ENCODE measurements at regions not wholly inside any gene's neighbourhood (a gene's known extent, or its start where the extent isn't known, plus 50 kb on each side); places are given as distances from the start of the nearest gene placed in this dataset.

GRCh38 chr4:163012816-163013215 lies 153.9 kb downstream of the NAF1 start:
- Mint-ChIP-seq H3K9me3 (peaks cover 3% of the 10 kb centered on the region; the same call in 1 of the 3 replicates), H3K36me3 (ENCODE audit: low read depth) (no peaks in the 10 kb centered on the region; the same call in 2 of the 3 replicates), H3K27ac (no peak overlapping the region), H3K4me1 (no peaks in the 10 kb centered on the region), H3K4me3 (no peak overlapping the region), H3K27me3 (ENCODE audit: insufficient read depth, low read depth, poor library complexity) (no peaks in the 10 kb centered on the region)
- Histone ChIP-seq H3K9me2 (ENCODE audit: insufficient read depth) (no peaks in the 10 kb centered on the region), H2AFZ (no peak overlapping the region), H3K27ac (ENCODE audit: low read depth) (no peak overlapping the region), H3K79me2 (replicated peaks; ENCODE audit: insufficient read depth) (no peaks in the 10 kb centered on the region), H3K36me3 (ENCODE audit: insufficient read depth) (no peaks in the 10 kb centered on the region; the same call in 1 of the 2 replicates), H3F3A (replicated peaks; ENCODE audit: low read depth) (no peaks in the 10 kb centered on the region), H3K4me3 (no peak overlapping the region), H3K27me3 (ENCODE audit: insufficient read depth) (no peaks in the 10 kb centered on the region), H4K20me1 (replicated peaks; ENCODE audit: insufficient read depth) (no peaks in the 10 kb centered on the region), H3K4me2 (no peak overlapping the region), H3K4me1 (ENCODE audit: insufficient read depth) (no peaks in the 10 kb centered on the region)
- no peak for DNase-seq (ENCODE audit: low spot score)
- no peak for ATAC-seq
- TF ChIP-seq, protein P1, sequence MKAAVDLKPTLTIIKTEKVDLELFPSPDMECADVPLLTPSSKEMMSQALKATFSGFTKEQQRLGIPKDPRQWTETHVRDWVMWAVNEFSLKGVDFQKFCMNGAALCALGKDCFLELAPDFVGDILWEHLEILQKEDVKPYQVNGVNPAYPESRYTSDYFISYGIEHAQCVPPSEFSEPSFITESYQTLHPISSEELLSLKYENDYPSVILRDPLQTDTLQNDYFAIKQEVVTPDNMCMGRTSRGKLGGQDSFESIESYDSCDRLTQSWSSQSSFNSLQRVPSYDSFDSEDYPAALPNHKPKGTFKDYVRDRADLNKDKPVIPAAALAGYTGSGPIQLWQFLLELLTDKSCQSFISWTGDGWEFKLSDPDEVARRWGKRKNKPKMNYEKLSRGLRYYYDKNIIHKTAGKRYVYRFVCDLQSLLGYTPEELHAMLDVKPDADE (IDR thresholded peaks at IDR 0.05): no peak
- no peak for TF ChIP-seq STAT1 (IDR thresholded peaks at IDR 0.05; ENCODE audit: unreplicated experiment)

DNA sequence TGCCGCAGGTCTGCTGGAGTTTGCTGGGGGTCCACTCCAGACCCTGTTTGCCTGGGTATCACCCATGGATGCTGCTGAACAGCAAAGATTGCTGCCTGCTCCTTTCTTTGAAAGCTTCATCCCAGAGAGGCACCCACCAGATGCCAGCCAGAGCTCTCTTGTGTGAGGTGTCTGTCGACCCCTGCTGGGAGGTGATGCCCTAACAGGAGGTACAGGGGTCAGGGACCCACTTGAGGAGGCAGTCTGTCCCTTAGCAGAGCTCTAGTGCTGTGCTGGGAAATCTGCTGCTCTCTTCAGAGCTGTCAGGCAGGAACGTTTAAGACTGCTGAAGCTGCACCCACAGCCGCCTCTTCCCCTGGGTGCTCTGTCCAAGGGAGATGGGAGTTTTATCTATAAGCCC lies 162.7 kb downstream of the NAF1 start:
- Mint-ChIP-seq H3K27me3 (ENCODE audit: insufficient read depth, low read depth, poor library complexity) (peaks cover 2% of the 10 kb centered on the region), H3K4me1 (no peaks in the 10 kb centered on the region), H3K4me3 (no peak overlapping the region), H3K36me3 (ENCODE audit: low read depth) (peaks cover 4% of the 10 kb centered on the region; the same call in 1 of the 3 replicates), H3K27ac (no peak overlapping the region), H3K9me3 (peaks cover 19% of the 10 kb centered on the region)
- Histone ChIP-seq H3K4me2 (no peak overlapping the region), H2AFZ (peak overlapping the region; percentile 76; the same call in 1 of the 2 replicates), H3K4me1 (ENCODE audit: insufficient read depth) (no peaks in the 10 kb centered on the region), H3K79me2 (replicated peaks; ENCODE audit: insufficient read depth) (no peaks in the 10 kb centered on the region), H3K27ac (ENCODE audit: low read depth) (no peak overlapping the region), H3K9me2 (ENCODE audit: insufficient read depth) (peaks cover 6% of the 10 kb centered on the region; the same call in 1 of the 2 replicates), H3F3A (replicated peaks; ENCODE audit: low read depth) (no peaks in the 10 kb centered on the region), H3K36me3 (ENCODE audit: insufficient read depth) (no peaks in the 10 kb centered on the region; the same call in 1 of the 2 replicates), H3K27me3 (ENCODE audit: insufficient read depth) (no peaks in the 10 kb centered on the region), H4K20me1 (replicated peaks; ENCODE audit: insufficient read depth) (no peaks in the 10 kb centered on the region), H3K4me3 (no peak overlapping the region)
- DNase-seq (ENCODE audit: low spot score): peak; percentile 30
- TF ChIP-seq CTCF (conservative IDR thresholded peaks at IDR 0.05; ENCODE audit: low read depth in 2 of 2) (peak; percentile 13 to 64; a peak in 3 of 4 replicates), NANOG (IDR thresholded peaks at IDR 0.05; ENCODE audit: borderline replicate concordance) (no peak)
- TF ChIP-seq, protein P2, sequence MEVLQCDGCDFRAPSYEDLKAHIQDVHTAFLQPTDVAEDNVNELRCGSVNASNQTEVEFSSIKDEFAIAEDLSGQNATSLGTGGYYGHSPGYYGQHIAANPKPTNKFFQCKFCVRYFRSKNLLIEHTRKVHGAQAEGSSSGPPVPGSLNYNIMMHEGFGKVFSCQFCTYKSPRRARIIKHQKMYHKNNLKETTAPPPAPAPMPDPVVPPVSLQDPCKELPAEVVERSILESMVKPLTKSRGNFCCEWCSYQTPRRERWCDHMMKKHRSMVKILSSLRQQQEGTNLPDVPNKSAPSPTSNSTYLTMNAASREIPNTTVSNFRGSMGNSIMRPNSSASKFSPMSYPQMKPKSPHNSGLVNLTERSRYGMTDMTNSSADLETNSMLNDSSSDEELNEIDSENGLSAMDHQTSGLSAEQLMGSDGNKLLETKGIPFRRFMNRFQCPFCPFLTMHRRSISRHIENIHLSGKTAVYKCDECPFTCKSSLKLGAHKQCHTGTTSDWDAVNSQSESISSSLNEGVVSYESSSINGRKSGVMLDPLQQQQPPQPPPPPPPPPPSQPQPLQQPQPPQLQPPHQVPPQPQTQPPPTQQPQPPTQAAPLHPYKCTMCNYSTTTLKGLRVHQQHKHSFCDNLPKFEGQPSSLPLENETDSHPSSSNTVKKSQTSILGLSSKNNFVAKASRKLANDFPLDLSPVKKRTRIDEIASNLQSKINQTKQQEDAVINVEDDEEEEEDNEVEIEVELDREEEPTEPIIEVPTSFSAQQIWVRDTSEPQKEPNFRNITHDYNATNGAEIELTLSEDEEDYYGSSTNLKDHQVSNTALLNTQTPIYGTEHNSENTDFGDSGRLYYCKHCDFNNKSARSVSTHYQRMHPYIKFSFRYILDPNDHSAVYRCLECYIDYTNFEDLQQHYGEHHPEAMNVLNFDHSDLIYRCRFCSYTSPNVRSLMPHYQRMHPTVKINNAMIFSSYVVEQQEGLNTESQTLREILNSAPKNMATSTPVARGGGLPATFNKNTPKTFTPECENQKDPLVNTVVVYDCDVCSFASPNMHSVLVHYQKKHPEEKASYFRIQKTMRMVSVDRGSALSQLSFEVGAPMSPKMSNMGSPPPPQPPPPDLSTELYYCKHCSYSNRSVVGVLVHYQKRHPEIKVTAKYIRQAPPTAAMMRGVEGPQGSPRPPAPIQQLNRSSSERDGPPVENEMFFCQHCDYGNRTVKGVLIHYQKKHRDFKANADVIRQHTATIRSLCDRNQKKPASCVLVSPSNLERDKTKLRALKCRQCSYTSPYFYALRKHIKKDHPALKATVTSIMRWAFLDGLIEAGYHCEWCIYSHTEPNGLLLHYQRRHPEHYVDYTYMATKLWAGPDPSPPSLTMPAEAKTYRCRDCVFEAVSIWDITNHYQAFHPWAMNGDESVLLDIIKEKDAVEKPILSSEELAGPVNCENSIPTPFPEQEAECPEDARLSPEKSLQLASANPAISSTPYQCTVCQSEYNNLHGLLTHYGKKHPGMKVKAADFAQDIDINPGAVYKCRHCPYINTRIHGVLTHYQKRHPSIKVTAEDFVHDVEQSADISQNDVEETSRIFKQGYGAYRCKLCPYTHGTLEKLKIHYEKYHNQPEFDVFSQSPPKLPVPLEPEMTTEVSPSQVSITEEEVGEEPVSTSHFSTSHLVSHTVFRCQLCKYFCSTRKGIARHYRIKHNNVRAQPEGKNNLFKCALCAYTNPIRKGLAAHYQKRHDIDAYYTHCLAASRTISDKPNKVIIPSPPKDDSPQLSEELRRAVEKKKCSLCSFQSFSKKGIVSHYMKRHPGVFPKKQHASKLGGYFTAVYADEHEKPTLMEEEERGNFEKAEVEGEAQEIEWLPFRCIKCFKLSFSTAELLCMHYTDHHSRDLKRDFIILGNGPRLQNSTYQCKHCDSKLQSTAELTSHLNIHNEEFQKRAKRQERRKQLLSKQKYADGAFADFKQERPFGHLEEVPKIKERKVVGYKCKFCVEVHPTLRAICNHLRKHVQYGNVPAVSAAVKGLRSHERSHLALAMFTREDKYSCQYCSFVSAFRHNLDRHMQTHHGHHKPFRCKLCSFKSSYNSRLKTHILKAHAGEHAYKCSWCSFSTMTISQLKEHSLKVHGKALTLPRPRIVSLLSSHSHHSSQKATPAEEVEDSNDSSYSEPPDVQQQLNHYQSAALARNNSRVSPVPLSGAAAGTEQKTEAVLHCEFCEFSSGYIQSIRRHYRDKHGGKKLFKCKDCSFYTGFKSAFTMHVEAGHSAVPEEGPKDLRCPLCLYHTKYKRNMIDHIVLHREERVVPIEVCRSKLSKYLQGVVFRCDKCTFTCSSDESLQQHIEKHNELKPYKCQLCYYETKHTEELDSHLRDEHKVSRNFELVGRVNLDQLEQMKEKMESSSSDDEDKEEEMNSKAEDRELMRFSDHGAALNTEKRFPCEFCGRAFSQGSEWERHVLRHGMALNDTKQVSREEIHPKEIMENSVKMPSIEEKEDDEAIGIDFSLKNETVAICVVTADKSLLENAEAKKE (CRISPR knock-in tag; IDR thresholded peaks at IDR 0.05): no peak
- TF ChIP-seq, protein P1 (IDR thresholded peaks at IDR 0.05): no peak
- ATAC-seq: no peak
